NCI-H1105 treated with DMSO at 0.1 percent for 48 hours (cell line): ENCODE measurements at regions not wholly inside any gene's neighbourhood (a gene's known extent, or its start where the extent isn't known, plus 50 kb on each side); places are given as distances from the start of the nearest gene placed in this dataset.
"Not testable (repeated sequence)": the region's sequence is repeated elsewhere in the genome, so short reads cannot be mapped to it uniquely, and the experiment has no call there.

Source experiments
- DNase-seq: peaks from one replicate; lab custom pipeline; 2025; lab: John Stamatoyannopoulos, UW

- DNase-seq = peak; percentile 0
Measured at GRCh38 chr7:150046290-150047194, 172.8 kb downstream of the ATP6V0E2 start.

- DNase-seq = peak; percentile 27
Measured at GRCh38 chr7:150047329-150047728, 173.6 kb downstream of the ATP6V0E2 start.

- DNase-seq = peak; percentile 31
Measured at GRCh38 chr7:150047772-150048171, 174.0 kb downstream of the ATP6V0E2 start.

GRCh38 chr7:150048244-150049011 is 174.7 kb downstream of the ATP6V0E2 start:
- not testable (repeated sequence) for DNase-seq

- DNase-seq = peak; percentile 89
Measured at GRCh38 chr7:150049012-150049655, 175.4 kb downstream of the ATP6V0E2 start.

GRCh38 chr7:150053396-150053795 is 179.6 kb downstream of the ATP6V0E2 start:
- not testable (repeated sequence) for DNase-seq

GRCh38 chr7:150054242-150054641 is 180.5 kb downstream of the ATP6V0E2 start:
- not testable (repeated sequence) for DNase-seq

- DNase-seq = not testable (repeated sequence)
Measured at GRCh38 chr7:150060259-150061221, 186.8 kb downstream of the ATP6V0E2 start.

- DNase-seq = not testable (repeated sequence)
Measured at GRCh38 chr7:150063195-150063594, 189.4 kb downstream of the ATP6V0E2 start.

GRCh38 chr7:150069555-150070313 is 196.0 kb downstream of the ATP6V0E2 start:
- not testable (repeated sequence) for DNase-seq

- not testable (repeated sequence) for DNase-seq
Measured at GRCh38 chr7:150077543-150077942, 203.8 kb downstream of the ATP6V0E2 start.

GRCh38 chr7:150081865-150082264 is 208.1 kb downstream of the ATP6V0E2 start:
- DNase-seq = not testable (repeated sequence)

- not testable (repeated sequence) for DNase-seq
Measured at GRCh38 chr7:150084724-150085123, 211.0 kb downstream of the ATP6V0E2 start.

- DNase-seq = not testable (repeated sequence)
Measured at GRCh38 chr7:150087478-150087877, 213.7 kb downstream of the ATP6V0E2 start.

- DNase-seq = not testable (repeated sequence)
Measured at GRCh38 chr7:150089139-150089538, 215.4 kb downstream of the ATP6V0E2 start.

GRCh38 chr7:150090776-150091175 is 217.0 kb downstream of the ATP6V0E2 start:
- DNase-seq = not testable (repeated sequence)

GRCh38 chr7:150093897-150094296 is 220.1 kb downstream of the ATP6V0E2 start:
- DNase-seq = not testable (repeated sequence)

- DNase-seq = peak; percentile 9
Measured at GRCh38 chr7:150096213-150096994, 222.6 kb downstream of the ATP6V0E2 start.

GRCh38 chr7:150098592-150098991 is 224.6 kb upstream of the LRRC61 start:
- DNase-seq = not testable (repeated sequence)
